Fibroblast of the aortic adventitia (primary cell): ENCODE measurements at regions not wholly inside any gene's neighbourhood (a gene's known extent, or its start where the extent isn't known, plus 50 kb on each side); places are given as distances from the start of the nearest gene placed in this dataset.
"Not testable (repeated sequence)": the region's sequence is repeated elsewhere in the genome, so short reads cannot be mapped to it uniquely, and the experiment has no call there.

Experiments used
- DNase-seq: peaks from one replicate; pipeline ENCODE4 v3.0.0-alpha.2; 2010; ENCODE audit warnings: low read depth
- H3K4me3 ChIP-seq: 2 replicates; pipeline ENCODE4 v1.5.1; 2011; ENCODE audit warnings: low read depth, mild to moderate bottlenecking, control low read depth, low read length, moderate library complexity
- CTCF ChIP-seq: IDR thresholded peaks from 2 replicates; pipeline ENCODE4 v1.5.1; 2011; ENCODE audit warnings: mild to moderate bottlenecking, low read length, control low read depth, inconsistent platforms; ENCODE audit not compliant: insufficient read depth

GRCh38 chr2:234172532-234172931 lies 122.0 kb downstream of the SPP2 start:
- H3K4me3 ChIP-seq, result no peak overlapping the region
- no peak for DNase-seq
- no peak for TF ChIP-seq CTCF

- peak; percentile 36 for DNase-seq
- no peak for TF ChIP-seq CTCF
- no peak overlapping the region for H3K4me3 ChIP-seq
Observed at GRCh38 chr2:234172066-234172465, 121.6 kb downstream of the SPP2 start.

- H3K4me3 ChIP-seq, result no peak overlapping the region
- TF ChIP-seq CTCF, result no peak
- no peak for DNase-seq
Observed at GRCh38 chr2:234171666-234172065, 121.2 kb downstream of the SPP2 start.

- no peak overlapping the region for H3K4me3 ChIP-seq
- DNase-seq, result no peak
- TF ChIP-seq CTCF, result no peak
Observed at GRCh38 chr2:234169674-234170073, 119.2 kb downstream of the SPP2 start.

GRCh38 chr2:234168605-234169570 lies 118.4 kb downstream of the SPP2 start:
- DNase-seq, result peak; percentile 87
- H3K4me3 ChIP-seq, result not testable (repeated sequence)

GRCh38 chr2:234166531-234166930 lies 116.0 kb downstream of the SPP2 start:
- TF ChIP-seq CTCF, result no peak

GRCh38 chr2:234165421-234165820 lies 114.9 kb downstream of the SPP2 start:
- no peak for TF ChIP-seq CTCF
- H3K4me3 ChIP-seq, result no peak overlapping the region
- peak; percentile 32 for DNase-seq

More at GRCh38 chr2:234166531-234166930, 116.0 kb downstream of the SPP2 start:
- DNase-seq, result no peak
- no peak overlapping the region for H3K4me3 ChIP-seq
